HG03095 (cell line): ENCODE measurements at regions not wholly inside any gene's neighbourhood (a gene's known extent, or its start where the extent isn't known, plus 50 kb on each side); places are given as distances from the start of the nearest gene placed in this dataset.

ENCODE experiments used
- ATAC-seq: cut with Tn5 transposase; IDR thresholded peaks from one replicate; pipeline ENCODE4 v1.9.1; 2021; ENCODE audit warnings: moderate library complexity; ENCODE audit not compliant: unreplicated experiment

GRCh38 chr6:87815449-87815848, 113.4 kb upstream of the AKIRIN2 start:
- no peak for ATAC-seq

GRCh38 chr6:87808005-87808757, 106.1 kb upstream of the AKIRIN2 start:
- ATAC-seq: no peak

- peak; percentile 95 for ATAC-seq
Observed at GRCh38 chr6:87807475-87807874, 105.4 kb upstream of the AKIRIN2 start.

GRCh38 chr6:87806635-87807034, 104.6 kb upstream of the AKIRIN2 start:
- ATAC-seq: no peak

- ATAC-seq: no peak
Observed at GRCh38 chr6:87806099-87806498, 104.1 kb upstream of the AKIRIN2 start.

GRCh38 chr6:87803791-87804190, 101.8 kb upstream of the AKIRIN2 start:
- no peak for ATAC-seq

- ATAC-seq: no peak
Observed at GRCh38 chr6:87799651-87800050, 97.6 kb upstream of the AKIRIN2 start.

- no peak for ATAC-seq
Observed at GRCh38 chr6:87798393-87799278, 96.6 kb upstream of the AKIRIN2 start.

- ATAC-seq: no peak
Observed at GRCh38 chr6:87794922-87795885, 93.2 kb upstream of the AKIRIN2 start.

- no peak for ATAC-seq
Observed at GRCh38 chr6:87793315-87793714, 91.3 kb upstream of the AKIRIN2 start.

- ATAC-seq: no peak
Observed at GRCh38 chr6:87791982-87792381, 89.9 kb upstream of the AKIRIN2 start.

- no peak for ATAC-seq
Observed at GRCh38 chr6:87791485-87791884, 89.5 kb upstream of the AKIRIN2 start.

- ATAC-seq: no peak
Observed at GRCh38 chr6:87791029-87791428, 89.0 kb upstream of the AKIRIN2 start.

GRCh38 chr6:87789900-87790290, 87.9 kb upstream of the AKIRIN2 start:
- no peak for ATAC-seq

GRCh38 chr6:87789198-87789899, 87.3 kb upstream of the AKIRIN2 start:
- ATAC-seq: no peak

GRCh38 chr6:87788141-87788540, 86.1 kb upstream of the AKIRIN2 start:
- ATAC-seq: no peak

GRCh38 chr6:87785229-87785862, 83.3 kb upstream of the AKIRIN2 start:
- ATAC-seq: no peak

GRCh38 chr6:87784690-87785089, 82.7 kb upstream of the AKIRIN2 start:
- no peak for ATAC-seq

GRCh38 chr6:87784051-87784450, 82.0 kb upstream of the AKIRIN2 start:
- no peak for ATAC-seq

GRCh38 chr6:87779542-87779941, 77.5 kb upstream of the AKIRIN2 start:
- ATAC-seq: no peak
